Thyroid gland (tissue), 4 donors: ENCODE measurements at regions not wholly inside any gene's neighbourhood (a gene's known extent, or its start where the extent isn't known, plus 50 kb on each side); places are given as distances from the start of the nearest gene placed in this dataset.

Experiments used
- CTCF ChIP-seq, 6 experiments: fragments of 200-600 bp in 3 of 6; fragments of 450-650 bp in 3 of 6; sonication (generic) in 3 of 6; IDR thresholded peaks; one replicate each; pipeline ENCODE4 v1.5.1; 2016 to 2019; ENCODE audit warnings: antibody characterized with exemption in 6 of 6, mild to moderate bottlenecking in 2 of 6, inconsistent platforms in 1 of 6, moderate library complexity in 1 of 6
- POLR2A ChIP-seq, 2 donors: fragments of 450-650 bp; IDR thresholded peaks; one replicate each; pipeline ENCODE4 v1.6.1; 2017; ENCODE audit warnings: antibody characterized with exemption in 2 of 2, mild to moderate bottlenecking in 2 of 2, moderate library complexity in 1 of 2

- TF ChIP-seq POLR2A (IDR thresholded peaks at IDR 0.05) (no peak), CTCF (IDR thresholded peaks at IDR 0.05) (no peak)
Measured at GRCh38 chr22:47654922-47655491, 892.6 kb downstream of the TBC1D22A start.
